H9 (cell line): ENCODE measurements at regions not wholly inside any gene's neighbourhood (a gene's known extent, or its start where the extent isn't known, plus 50 kb on each side); places are given as distances from the start of the nearest gene placed in this dataset.

ENCODE experiments used
- DNase-seq: peaks from one replicate; pipeline ENCODE4 v3.0.0-alpha.2; 2017
- H2AFZ ChIP-seq: one replicate; pipeline ENCODE4 v1.6.1; 2013; ENCODE audit warnings: mild to moderate bottlenecking, low read length, control low read depth, moderate library complexity
- H2AK5ac ChIP-seq: 2 replicates; pipeline ENCODE4 v1.6.1; 2013; ENCODE audit warnings: low read length, control low read depth, mixed read lengths; ENCODE audit not compliant: insufficient read length
- H2BK120ac ChIP-seq: one replicate; pipeline ENCODE4 v1.6.1; 2013; ENCODE audit warnings: low read depth, mild to moderate bottlenecking, low read length, control low read depth, inconsistent platforms; ENCODE audit not compliant: poor library complexity, severe bottlenecking
- H2BK12ac ChIP-seq: 2 replicates; pipeline ENCODE4 v1.6.1; 2013; ENCODE audit warnings: low read length, control low read depth, mixed read lengths, low read depth; ENCODE audit not compliant: insufficient read length
- H2BK15ac ChIP-seq: 2 replicates; pipeline ENCODE4 v1.6.1; 2013; ENCODE audit warnings: low read depth, low read length, control low read depth
- H2BK20ac ChIP-seq: one replicate; pipeline ENCODE4 v1.6.1; 2013; ENCODE audit warnings: low read depth, mild to moderate bottlenecking, low read length, control low read depth, inconsistent platforms; ENCODE audit not compliant: poor library complexity, severe bottlenecking
- H2BK5ac ChIP-seq: 2 replicates; pipeline ENCODE4 v1.6.1; 2013; ENCODE audit warnings: low read length, control low read depth, mixed read lengths; ENCODE audit not compliant: insufficient read length
- H3K14ac ChIP-seq: 2 replicates; pipeline ENCODE4 v1.6.1; 2013; ENCODE audit warnings: low read length, control low read depth; ENCODE audit not compliant: insufficient read depth
- H3K18ac ChIP-seq: 2 replicates; pipeline ENCODE4 v1.6.1; 2013; ENCODE audit warnings: low read depth, mild to moderate bottlenecking, mixed read lengths, low read length, control low read depth; ENCODE audit not compliant: insufficient read length
- H3K23ac ChIP-seq: 2 replicates; pipeline ENCODE4 v1.6.1; 2013; ENCODE audit warnings: low read length, control low read depth, mixed read lengths, low read depth; ENCODE audit not compliant: insufficient read length
- H3K23me2 ChIP-seq: 2 replicates; pipeline ENCODE4 v1.6.1; 2013; ENCODE audit warnings: low read depth, mild to moderate bottlenecking, mixed read lengths, low read length, control low read depth; ENCODE audit not compliant: insufficient read length, poor library complexity, severe bottlenecking
- H3K27ac ChIP-seq: 2 replicates; pipeline ENCODE4 v1.5.1; 2013; ENCODE audit warnings: low read length, control low read depth, mixed read lengths, low read depth; ENCODE audit not compliant: insufficient read length
- H3K27me3 ChIP-seq: 2 replicates; pipeline ENCODE4 v1.6.1; 2013; ENCODE audit warnings: low read length, control low read depth, inconsistent platforms; ENCODE audit not compliant: insufficient read depth
- H3K4ac ChIP-seq: 2 replicates; pipeline ENCODE4 v1.6.1; 2013; ENCODE audit warnings: low read depth, mild to moderate bottlenecking, control low read depth, inconsistent platforms, low read length, moderate library complexity
- H3K4me1 ChIP-seq: 2 replicates; pipeline ENCODE4 v1.6.1; 2013; ENCODE audit warnings: low read length, control low read depth, inconsistent platforms; ENCODE audit not compliant: insufficient read depth
- H3K4me2 ChIP-seq: 2 replicates; pipeline ENCODE4 v1.6.1; 2013; ENCODE audit warnings: low read length, control low read depth, mixed read lengths; ENCODE audit not compliant: insufficient read length, insufficient read depth
- H3K56ac ChIP-seq: 2 replicates; pipeline ENCODE4 v1.6.1; 2013; ENCODE audit warnings: low read depth, mild to moderate bottlenecking, mixed read lengths, low read length, control low read depth; ENCODE audit not compliant: insufficient read length
- H3K79me1 ChIP-seq: 2 replicates; pipeline ENCODE4 v1.6.1; 2013; ENCODE audit warnings: low read depth, mild to moderate bottlenecking, moderate library complexity, low read length, control low read depth, inconsistent platforms; ENCODE audit not compliant: insufficient read depth, poor library complexity, severe bottlenecking
- H3K79me2 ChIP-seq: 2 replicates; pipeline ENCODE4 v1.6.1; 2013; ENCODE audit warnings: low read length, control low read depth, inconsistent platforms; ENCODE audit not compliant: insufficient read depth
- H3K9ac ChIP-seq: 2 replicates; pipeline ENCODE4 v1.6.1; 2013; ENCODE audit warnings: low read length, control low read depth, mixed read lengths; ENCODE audit not compliant: insufficient read length; ENCODE audit errors: extremely low read depth
- H3K9me3 ChIP-seq: one replicate; pipeline ENCODE4 v1.6.1; 2013; ENCODE audit warnings: low read depth, low read length, inconsistent platforms; ENCODE audit not compliant: control insufficient read depth
- H3T11ph ChIP-seq: one replicate; pipeline ENCODE4 v1.6.1; 2013; ENCODE audit warnings: mild to moderate bottlenecking, low read length, control low read depth, inconsistent platforms
- H4K20me1 ChIP-seq: one replicate; pipeline ENCODE4 v1.6.1; 2013; ENCODE audit not compliant: control insufficient read depth, insufficient read length, insufficient read depth
- H4K5ac ChIP-seq: 2 replicates; pipeline ENCODE4 v1.6.1; 2013; ENCODE audit warnings: low read depth, mild to moderate bottlenecking, mixed read lengths, low read length, control low read depth; ENCODE audit not compliant: insufficient read length
- H4K8ac ChIP-seq: replicated peaks from 2 replicates; pipeline ENCODE4 v1.6.1; 2013; ENCODE audit warnings: low read length, control low read depth, mixed read lengths, low read depth; ENCODE audit not compliant: insufficient read length
- H4K91ac ChIP-seq: 2 replicates; pipeline ENCODE4 v1.6.1; 2013; ENCODE audit warnings: low read depth, mild to moderate bottlenecking, moderate library complexity, mixed read lengths, low read length, control low read depth; ENCODE audit not compliant: insufficient read length
- H3K27ac Mint-ChIP-seq, 3 experiments: 2 replicates in 2 of 3; 3 replicates in 1 of 3; pipeline ENCODE4 v1.8.0; 2020 to 2021; ENCODE audit warnings: mixed read lengths in 3 of 3, mild to moderate bottlenecking in 1 of 3, moderate library complexity in 1 of 3
- H3K27me3 Mint-ChIP-seq: 2 replicates; pipeline ENCODE4 v1.8.0; 2021; ENCODE audit warnings: low read depth, mild to moderate bottlenecking, moderate library complexity, mixed read lengths
- H3K36me3 Mint-ChIP-seq, 3 experiments: 2 replicates in 2 of 3; 3 replicates in 1 of 3; pipeline ENCODE4 v1.8.0; 2020 to 2021; ENCODE audit warnings: low read depth in 3 of 3, mixed read lengths in 3 of 3; ENCODE audit not compliant: insufficient read depth in 1 of 3
- H3K4me1 Mint-ChIP-seq, 2 experiments: 2 replicates each; pipeline ENCODE4 v1.8.0; 2020; ENCODE audit warnings: mixed read lengths in 2 of 2
- H3K4me3 Mint-ChIP-seq, 2 experiments: 2 replicates in 1 of 2; 3 replicates in 1 of 2; pipeline ENCODE4 v1.8.0; 2020 to 2021; ENCODE audit warnings: mild to moderate bottlenecking in 2 of 2, mixed read lengths in 2 of 2, moderate library complexity in 1 of 2
- H3K9me3 Mint-ChIP-seq, 2 experiments: 2 replicates in 1 of 2; 3 replicates in 1 of 2; pipeline ENCODE4 v1.8.0; 2020; ENCODE audit warnings: mild to moderate bottlenecking in 2 of 2, mixed read lengths in 2 of 2, moderate library complexity in 1 of 2
- CTCF ChIP-seq: fragments of 200-600 bp; sonication (generic); conservative IDR thresholded peaks from 3 replicates; pipeline ENCODE4 v1.8.0; 2021; ENCODE audit warnings: antibody characterized with exemption, mild to moderate bottlenecking
- WGBS: extraction: QIAGEN DNeasy Blood & Tissue Kit; methylation state at CpG from one replicate; pipeline ENCODE4 v1.1.7; 2013; ENCODE audit warnings: missing lambda C conversion rate, low lambda C conversion rate, mixed read lengths; ENCODE audit not compliant: insufficient read length; ENCODE audit errors: extremely low coverage; 5-methylcytosine and 5-hydroxymethylcytosine counted together

- H2AFZ ChIP-seq: no peak overlapping the region
- no CpG with 5 or more reads among the region's 13 CpGs for WGBS
- H4K20me1 ChIP-seq: no peaks in the 10 kb centered on the region
- no peaks in the 10 kb centered on the region for H3K9me3 Mint-ChIP-seq
- H2AK5ac ChIP-seq: no peak overlapping the region
- no peak overlapping the region for H3K14ac ChIP-seq
- DNase-seq: no peak
- H3K4me2 ChIP-seq: no peak overlapping the region
- no peak overlapping the region for H2BK12ac ChIP-seq
- no peak overlapping the region for H3K56ac ChIP-seq
- H4K8ac ChIP-seq: no peak overlapping the region
- H2BK120ac ChIP-seq: no peak overlapping the region
- H3T11ph ChIP-seq: no peak overlapping the region
- H3K27ac Mint-ChIP-seq: no peak overlapping the region
- H4K91ac ChIP-seq: no peak overlapping the region
- no peak overlapping the region for H3K23ac ChIP-seq
- no peak overlapping the region for H2BK15ac ChIP-seq
- no peaks in the 10 kb centered on the region for H3K79me2 ChIP-seq
- H3K79me1 ChIP-seq: no peaks in the 10 kb centered on the region
- H3K9ac ChIP-seq: no peak overlapping the region
- no peaks in the 10 kb centered on the region for H3K36me3 Mint-ChIP-seq
- no peak overlapping the region for H3K4me3 Mint-ChIP-seq
- H3K4me1 ChIP-seq: no peaks in the 10 kb centered on the region
- H3K4me1 Mint-ChIP-seq: peaks cover 6 to 10% of the 10 kb centered on the region in 2 experiments; a peak in 3 of 4 replicates
- no peak overlapping the region for H2BK5ac ChIP-seq
- H3K27ac ChIP-seq: no peak overlapping the region
- no peak overlapping the region for H2BK20ac ChIP-seq
- H3K27me3 Mint-ChIP-seq: no peaks in the 10 kb centered on the region; the same call in 1 of the 2 replicates
- H3K18ac ChIP-seq: no peak overlapping the region
- no peak overlapping the region for H3K4ac ChIP-seq
- no peak overlapping the region for H4K5ac ChIP-seq
- TF ChIP-seq CTCF: no peak
- H3K27me3 ChIP-seq: no peaks in the 10 kb centered on the region
- no peaks in the 10 kb centered on the region for H3K9me3 ChIP-seq
- H3K23me2 ChIP-seq: no peaks in the 10 kb centered on the region
Observed at GRCh38 chr2:43033466-43034241, 192.8 kb downstream of the ZFP36L2 start.
